DOHH2 (cell line): ENCODE measurements at regions not wholly inside any gene's neighbourhood (a gene's known extent, or its start where the extent isn't known, plus 50 kb on each side); places are given as distances from the start of the nearest gene placed in this dataset.

Experiments used
- EZH2phosphoT487 ChIP-seq: fragments of 200-600 bp; sonication (generic); IDR thresholded peaks from 2 replicates; pipeline ENCODE4 v1.6.1; 2017; ENCODE audit warnings: borderline replicate concordance, mild to moderate bottlenecking, antibody characterized with exemption, low read length, moderate library complexity, mixed read lengths
- TF ChIP-seq, protein P1 (sequence below): fragments of 200-600 bp; sonication (generic); IDR thresholded peaks from one replicate; pipeline ENCODE4 v1.5.1; 2014; ENCODE audit warnings: antibody characterized with exemption, mild to moderate bottlenecking, low read depth, low read length; ENCODE audit not compliant: poor library complexity, severe bottlenecking

DNA sequence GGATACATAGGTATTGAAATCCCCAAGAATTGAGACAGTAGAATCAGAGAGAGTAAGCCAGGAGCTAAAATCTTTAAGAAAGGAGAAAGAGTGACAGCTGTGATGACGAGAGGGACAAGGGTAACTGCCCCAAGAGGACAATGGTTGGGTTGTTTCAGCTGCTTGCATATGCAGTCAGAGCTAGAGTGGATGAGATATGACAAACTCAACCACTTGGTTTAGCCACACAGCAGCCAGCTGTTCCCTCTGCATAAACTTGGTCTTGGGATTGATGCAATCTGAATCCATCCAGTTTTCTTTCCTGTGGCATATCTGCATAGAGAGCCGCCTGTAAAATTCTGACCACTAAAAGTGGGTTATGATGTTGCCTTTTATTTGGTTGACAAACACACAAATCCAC lies 100.7 kb downstream of the ZNF622 start:
- TF ChIP-seq, protein P1, sequence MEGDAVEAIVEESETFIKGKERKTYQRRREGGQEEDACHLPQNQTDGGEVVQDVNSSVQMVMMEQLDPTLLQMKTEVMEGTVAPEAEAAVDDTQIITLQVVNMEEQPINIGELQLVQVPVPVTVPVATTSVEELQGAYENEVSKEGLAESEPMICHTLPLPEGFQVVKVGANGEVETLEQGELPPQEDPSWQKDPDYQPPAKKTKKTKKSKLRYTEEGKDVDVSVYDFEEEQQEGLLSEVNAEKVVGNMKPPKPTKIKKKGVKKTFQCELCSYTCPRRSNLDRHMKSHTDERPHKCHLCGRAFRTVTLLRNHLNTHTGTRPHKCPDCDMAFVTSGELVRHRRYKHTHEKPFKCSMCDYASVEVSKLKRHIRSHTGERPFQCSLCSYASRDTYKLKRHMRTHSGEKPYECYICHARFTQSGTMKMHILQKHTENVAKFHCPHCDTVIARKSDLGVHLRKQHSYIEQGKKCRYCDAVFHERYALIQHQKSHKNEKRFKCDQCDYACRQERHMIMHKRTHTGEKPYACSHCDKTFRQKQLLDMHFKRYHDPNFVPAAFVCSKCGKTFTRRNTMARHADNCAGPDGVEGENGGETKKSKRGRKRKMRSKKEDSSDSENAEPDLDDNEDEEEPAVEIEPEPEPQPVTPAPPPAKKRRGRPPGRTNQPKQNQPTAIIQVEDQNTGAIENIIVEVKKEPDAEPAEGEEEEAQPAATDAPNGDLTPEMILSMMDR = no peak
- TF ChIP-seq EZH2phosphoT487 = no peak
